HG03432 (cell line): ENCODE measurements at regions not wholly inside any gene's neighbourhood (a gene's known extent, or its start where the extent isn't known, plus 50 kb on each side); places are given as distances from the start of the nearest gene placed in this dataset.
A peak's percentile ranks its signal among the peaks of the same experiment; 100 is the strongest.
"Not testable (repeated sequence)": the region's sequence is repeated elsewhere in the genome, so short reads cannot be mapped to it uniquely, and the experiment has no call there.

Experiments
- ATAC-seq: cut with Tn5 transposase; IDR thresholded peaks from one replicate; pipeline ENCODE4 v1.9.1; 2021; ENCODE audit warnings: mild to moderate bottlenecking, moderate library complexity; ENCODE audit not compliant: unreplicated experiment

GRCh38 chr21:22138297-22139016 lies 1140.2 kb downstream of the NCAM2 start:
- ATAC-seq, result no peak

GRCh38 chr21:22145545-22145944 lies 1147.3 kb downstream of the NCAM2 start:
- ATAC-seq, result no peak

GRCh38 chr21:22154579-22155274 lies 1156.5 kb downstream of the NCAM2 start:
- peak; percentile 79 for ATAC-seq

GRCh38 chr21:22164912-22165311 lies 1166.7 kb downstream of the NCAM2 start:
- ATAC-seq, result no peak

- ATAC-seq, result no peak
Measured at GRCh38 chr21:22174746-22175145, 1176.5 kb downstream of the NCAM2 start.

- ATAC-seq, result no peak
Measured at GRCh38 chr21:22189278-22189677, 1191.1 kb downstream of the NCAM2 start.

- no peak for ATAC-seq
Measured at GRCh38 chr21:22191581-22191980, 1193.4 kb downstream of the NCAM2 start.

GRCh38 chr21:22192766-22193165 lies 1194.6 kb downstream of the NCAM2 start:
- no peak for ATAC-seq

GRCh38 chr21:22194986-22195385 lies 1196.8 kb downstream of the NCAM2 start:
- not testable (repeated sequence) for ATAC-seq

- ATAC-seq, result no peak
Measured at GRCh38 chr21:22200378-22201092, 1202.3 kb downstream of the NCAM2 start.

- no peak for ATAC-seq
Measured at GRCh38 chr21:22201126-22201525, 1202.9 kb downstream of the NCAM2 start.

- no peak for ATAC-seq
Measured at GRCh38 chr21:22201669-22202068, 1203.5 kb downstream of the NCAM2 start.

- no peak for ATAC-seq
Measured at GRCh38 chr21:22209304-22209700, 1211.1 kb downstream of the NCAM2 start.

- no peak for ATAC-seq
Measured at GRCh38 chr21:22211943-22212342, 1213.7 kb downstream of the NCAM2 start.

GRCh38 chr21:22223385-22223784 lies 1225.2 kb downstream of the NCAM2 start:
- peak; percentile 93 for ATAC-seq

- peak; percentile 81 for ATAC-seq
Measured at GRCh38 chr21:22224261-22224660, 1226.1 kb downstream of the NCAM2 start.

GRCh38 chr21:22225299-22225698 lies 1227.1 kb downstream of the NCAM2 start:
- no peak for ATAC-seq

- ATAC-seq, result no peak
Measured at GRCh38 chr21:22231013-22231412, 1232.8 kb downstream of the NCAM2 start.

GRCh38 chr21:22235866-22236590 lies 1237.8 kb downstream of the NCAM2 start:
- ATAC-seq, result no peak

- ATAC-seq, result no peak
Measured at GRCh38 chr21:22244516-22244915, 1246.3 kb downstream of the NCAM2 start.

GRCh38 chr21:22250355-22250754 lies 1252.1 kb downstream of the NCAM2 start:
- ATAC-seq, result peak; percentile 61
